ENCODE measurements at regions not wholly inside any gene's neighbourhood (a gene's known extent, or its start where the extent isn't known, plus 50 kb on each side); places are given as distances from the start of the nearest gene placed in this dataset.

DNA sequence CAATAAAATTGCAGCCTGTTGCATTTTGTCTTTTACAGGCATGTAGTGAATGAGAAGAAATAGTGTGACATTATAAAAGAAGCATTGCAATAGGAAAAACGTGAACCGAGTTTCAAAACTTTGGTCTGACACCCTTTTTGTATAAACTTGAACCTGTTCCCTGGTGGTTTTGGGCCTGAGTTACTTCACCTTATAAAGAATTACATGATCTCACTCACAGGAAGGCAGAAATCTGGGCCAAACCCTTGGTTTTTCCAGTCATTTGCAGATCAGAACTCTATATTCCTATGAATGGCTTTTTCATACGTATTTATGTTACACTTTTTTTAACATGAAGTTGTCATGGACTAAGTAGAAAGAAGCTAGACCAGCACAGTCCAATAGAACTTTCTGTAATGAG, 138.5 kb upstream of the FLRT2 start:
- Histone ChIP-seq H3K27me3 (ENCODE audit: low read depth) (no peaks in the 10 kb centered on the region), H3K4me1 (no peaks in the 10 kb centered on the region), H3K27ac (no peak overlapping the region), H3K36me3 (no peaks in the 10 kb centered on the region), H3K9me3 (no peaks in the 10 kb centered on the region), H3K4me3 (no peak overlapping the region)
- DNase-seq: no peak
- intact Hi-C loops (cut with DNase I): no loop called here
- TF ChIP-seq, protein P1, sequence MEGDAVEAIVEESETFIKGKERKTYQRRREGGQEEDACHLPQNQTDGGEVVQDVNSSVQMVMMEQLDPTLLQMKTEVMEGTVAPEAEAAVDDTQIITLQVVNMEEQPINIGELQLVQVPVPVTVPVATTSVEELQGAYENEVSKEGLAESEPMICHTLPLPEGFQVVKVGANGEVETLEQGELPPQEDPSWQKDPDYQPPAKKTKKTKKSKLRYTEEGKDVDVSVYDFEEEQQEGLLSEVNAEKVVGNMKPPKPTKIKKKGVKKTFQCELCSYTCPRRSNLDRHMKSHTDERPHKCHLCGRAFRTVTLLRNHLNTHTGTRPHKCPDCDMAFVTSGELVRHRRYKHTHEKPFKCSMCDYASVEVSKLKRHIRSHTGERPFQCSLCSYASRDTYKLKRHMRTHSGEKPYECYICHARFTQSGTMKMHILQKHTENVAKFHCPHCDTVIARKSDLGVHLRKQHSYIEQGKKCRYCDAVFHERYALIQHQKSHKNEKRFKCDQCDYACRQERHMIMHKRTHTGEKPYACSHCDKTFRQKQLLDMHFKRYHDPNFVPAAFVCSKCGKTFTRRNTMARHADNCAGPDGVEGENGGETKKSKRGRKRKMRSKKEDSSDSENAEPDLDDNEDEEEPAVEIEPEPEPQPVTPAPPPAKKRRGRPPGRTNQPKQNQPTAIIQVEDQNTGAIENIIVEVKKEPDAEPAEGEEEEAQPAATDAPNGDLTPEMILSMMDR (IDR thresholded peaks at IDR 0.05): no peak
- no peak for ATAC-seq

DNA sequence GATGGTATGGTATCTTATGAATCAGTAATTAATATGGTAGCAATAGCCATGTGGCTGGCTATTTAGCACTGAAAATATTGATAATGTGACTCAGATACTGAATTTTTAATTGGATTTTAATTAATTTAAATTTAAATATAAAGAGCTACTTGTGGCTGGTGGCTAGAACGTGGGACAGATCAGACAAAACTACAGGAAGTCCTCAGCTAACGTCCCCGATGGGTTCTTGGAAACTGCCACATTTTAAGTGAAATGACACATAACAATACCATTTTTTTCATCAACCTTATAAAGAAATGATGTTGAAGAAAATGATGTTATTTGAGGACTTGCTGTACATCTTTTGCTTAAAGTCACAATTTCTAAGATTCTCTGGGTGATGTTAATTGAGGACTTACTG, 138.1 kb upstream of the FLRT2 start:
- Histone ChIP-seq H3K4me1 (no peaks in the 10 kb centered on the region), H3K9me3 (no peaks in the 10 kb centered on the region), H3K36me3 (no peaks in the 10 kb centered on the region), H3K4me3 (no peak overlapping the region), H3K27me3 (ENCODE audit: low read depth) (no peaks in the 10 kb centered on the region), H3K27ac (no peak overlapping the region)
- DNase-seq (no peak), ATAC-seq (no peak)
- intact Hi-C loops (cut with DNase I): no loop called here
- TF ChIP-seq, protein P1 (IDR thresholded peaks at IDR 0.05): no peak

DNA sequence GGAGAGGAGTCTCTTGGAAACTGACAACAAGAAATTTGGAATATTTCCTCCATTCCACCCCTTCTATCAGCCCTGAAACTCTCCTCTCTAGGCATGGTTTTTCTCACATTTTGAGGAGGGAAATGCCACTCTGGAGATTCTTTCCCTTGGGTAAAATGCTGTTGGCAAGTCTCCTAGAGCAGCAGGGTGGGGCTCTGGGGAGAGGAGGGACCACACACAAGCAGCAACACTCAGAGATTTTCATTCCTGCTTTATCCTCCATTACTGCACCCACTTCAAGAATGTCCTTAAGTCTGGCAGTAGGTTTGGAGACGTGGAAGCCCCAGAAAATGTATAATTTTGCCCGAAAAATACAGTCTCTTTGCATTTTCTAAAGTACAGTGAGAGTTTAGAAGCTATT, 130.8 kb upstream of the FLRT2 start:
- Histone ChIP-seq H3K36me3 (no peaks in the 10 kb centered on the region), H3K27ac (no peak overlapping the region), H3K27me3 (ENCODE audit: low read depth) (no peaks in the 10 kb centered on the region), H3K9me3 (no peaks in the 10 kb centered on the region), H3K4me1 (no peaks in the 10 kb centered on the region), H3K4me3 (no peak overlapping the region)
- ATAC-seq (no peak), DNase-seq (no peak)
- TF ChIP-seq, protein P1 (IDR thresholded peaks at IDR 0.05): no peak
- intact Hi-C loops (cut with DNase I): no loop called here

DNA sequence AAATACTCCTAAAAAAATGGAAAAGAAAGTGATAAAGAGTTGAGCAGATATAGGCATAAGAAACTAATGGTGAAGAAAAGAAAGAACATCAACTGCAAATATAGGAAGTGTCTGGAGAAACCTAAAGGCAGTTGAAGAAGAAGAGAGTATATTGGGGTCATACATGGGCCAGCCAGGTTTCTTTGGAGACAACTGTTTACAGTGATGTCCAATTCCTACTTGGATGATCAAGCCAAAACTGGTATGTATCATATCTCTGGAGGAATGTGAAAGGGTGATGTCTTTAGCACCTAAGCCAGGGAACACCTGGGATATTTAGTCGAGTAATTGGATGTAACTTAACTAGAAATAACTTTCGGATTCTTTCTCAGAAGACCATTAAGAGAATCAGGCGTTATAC, 129.3 kb upstream of the FLRT2 start:
- intact Hi-C loops (cut with DNase I): no loop called here
- H3K36me3 ChIP-seq: no peaks in the 10 kb centered on the region
- TF ChIP-seq, protein P1 (IDR thresholded peaks at IDR 0.05): no peak
- no peaks in the 10 kb centered on the region for H3K4me1 ChIP-seq
- H3K9me3 ChIP-seq: no peaks in the 10 kb centered on the region
- H3K4me3 ChIP-seq: no peak overlapping the region
- ATAC-seq: no peak
- no peak overlapping the region for H3K27ac ChIP-seq
- H3K27me3 ChIP-seq (ENCODE audit: low read depth): no peaks in the 10 kb centered on the region
- no peak for DNase-seq

DNA sequence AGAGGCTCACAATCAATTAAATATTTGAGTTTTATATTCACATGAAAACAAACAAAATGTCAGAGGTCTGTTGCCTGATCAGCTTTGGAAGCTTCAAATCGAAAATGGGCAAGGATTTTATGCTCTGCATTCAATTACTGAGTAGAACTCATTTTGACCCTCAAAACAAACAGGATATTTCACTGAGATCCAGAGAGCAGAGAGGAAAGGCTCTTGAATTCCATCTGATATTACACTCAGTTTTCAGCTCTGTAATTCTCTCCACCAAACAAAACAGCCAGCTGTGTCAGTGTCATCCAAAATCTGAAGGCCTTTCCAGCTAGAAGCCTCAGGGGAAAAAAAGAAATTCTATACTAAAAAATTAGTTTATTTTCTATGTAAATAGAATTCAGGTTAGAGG, 128.6 kb upstream of the FLRT2 start:
- TF ChIP-seq, protein P1 (IDR thresholded peaks at IDR 0.05): no peak
- Histone ChIP-seq H3K27ac (no peak overlapping the region), H3K9me3 (no peaks in the 10 kb centered on the region), H3K27me3 (ENCODE audit: low read depth) (no peaks in the 10 kb centered on the region), H3K4me3 (no peak overlapping the region), H3K36me3 (no peaks in the 10 kb centered on the region), H3K4me1 (no peaks in the 10 kb centered on the region)
- no peak for ATAC-seq
- intact Hi-C loops (cut with DNase I): no loop called here
- DNase-seq: no peak

DNA sequence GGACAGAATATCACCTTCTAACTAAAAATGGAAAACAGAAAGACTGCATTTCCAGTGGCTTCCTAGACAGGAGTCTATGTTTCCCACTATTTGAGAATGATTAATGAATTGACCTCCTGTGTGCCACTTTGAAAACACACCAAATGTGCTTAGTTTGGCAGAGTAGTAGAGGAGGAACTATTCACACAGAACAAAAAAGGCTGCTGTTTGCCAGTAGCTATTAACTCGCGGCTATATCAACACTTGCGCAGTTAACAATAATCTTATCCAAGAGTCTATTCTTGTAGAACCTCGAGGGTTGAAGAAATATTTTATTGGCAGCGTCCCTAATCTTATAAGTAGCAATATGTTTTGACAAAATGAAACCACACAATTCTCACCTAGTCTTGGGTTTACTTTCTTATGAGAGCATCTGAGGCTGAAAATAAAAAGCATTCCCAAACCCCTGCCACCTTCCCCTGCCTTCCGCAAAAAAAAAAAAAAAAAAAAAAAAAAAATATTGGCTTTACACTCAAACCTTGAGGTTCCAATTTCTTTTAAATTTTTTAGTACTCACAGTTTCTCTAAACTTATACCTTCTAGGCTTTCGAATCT, 127.3 kb upstream of the FLRT2 start:
- H3K27ac ChIP-seq: no peak overlapping the region
- TF ChIP-seq, protein P1 (IDR thresholded peaks at IDR 0.05): no peak
- no peaks in the 10 kb centered on the region for H3K27me3 ChIP-seq (ENCODE audit: low read depth)
- no peaks in the 10 kb centered on the region for H3K4me1 ChIP-seq
- intact Hi-C loops (cut with DNase I): no loop called here
- ATAC-seq (peak; percentile 49 to 77), DNase-seq (no peak)
- H3K36me3 ChIP-seq: no peaks in the 10 kb centered on the region
- H3K9me3 ChIP-seq: no peaks in the 10 kb centered on the region
- no peak overlapping the region for H3K4me3 ChIP-seq
